ENCODE measurements at regions not wholly inside any gene's neighbourhood (a gene's known extent, or its start where the extent isn't known, plus 50 kb on each side); places are given as distances from the start of the nearest gene placed in this dataset.
A peak's percentile ranks its signal among the peaks of the same experiment; 100 is the strongest.

DNA sequence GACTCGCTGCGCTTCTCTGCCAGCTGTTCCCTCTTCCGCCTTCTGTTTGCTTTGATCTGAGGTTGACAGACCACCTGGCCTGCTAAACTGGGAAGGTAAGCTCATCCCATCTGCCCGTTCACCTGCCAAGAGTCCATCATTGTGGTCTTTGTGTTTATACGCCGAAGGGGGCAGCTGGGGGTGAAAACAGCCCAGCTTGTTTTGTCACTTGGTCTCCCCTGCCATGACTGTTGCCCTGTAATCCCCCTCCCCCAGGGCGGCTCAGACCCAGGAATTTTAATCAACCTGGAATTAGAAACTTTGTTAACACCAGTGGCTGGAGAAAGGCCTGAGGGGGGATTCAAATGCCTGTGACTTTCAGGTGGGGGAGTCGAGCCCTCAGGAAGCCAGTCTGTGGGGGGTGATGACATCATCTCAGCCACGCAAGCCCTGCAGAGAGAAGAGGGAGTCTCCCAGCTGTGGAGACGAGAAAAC, 333.3 kb downstream of the BCOR start:
- H3K27me3 Mint-ChIP-seq (ENCODE audit: low read depth) = peaks cover 7% of the 10 kb centered on the region; the same call in 1 of the 2 replicates

More for the DNA sequence above, 333.3 kb downstream of the BCOR start:
- Histone ChIP-seq H2AK5ac (ENCODE audit: insufficient read length, low read length) (peak overlapping the region; percentile 27), H2BK15ac (ENCODE audit: low read depth, low read length) (no peak overlapping the region), H3T11ph (ENCODE audit: low read length) (no peak overlapping the region), H4K20me1 (ENCODE audit: control insufficient read depth, insufficient read depth, insufficient read length) (no peaks in the 10 kb centered on the region), H3K18ac (ENCODE audit: insufficient read length, low read depth, low read length) (peak overlapping the region; percentile 40), H3K27me3 (ENCODE audit: insufficient read depth, low read length) (no peaks in the 10 kb centered on the region), H2BK5ac (ENCODE audit: insufficient read length, low read length) (no peak overlapping the region), H4K8ac (replicated peaks; ENCODE audit: insufficient read length, low read depth, low read length) (no peak overlapping the region), H3K9me3 (ENCODE audit: control insufficient read depth, low read depth, low read length) (no peaks in the 10 kb centered on the region), H3K79me1 (ENCODE audit: insufficient read depth, low read depth, low read length, poor library complexity, severe bottlenecking) (no peaks in the 10 kb centered on the region), H2BK12ac (ENCODE audit: insufficient read length, low read depth, low read length) (peak overlapping the region; percentile 31), H3K79me2 (ENCODE audit: insufficient read depth, low read length) (no peaks in the 10 kb centered on the region), H3K4me1 (ENCODE audit: insufficient read depth, low read length) (peaks cover 13% of the 10 kb centered on the region), H3K23ac (ENCODE audit: insufficient read length, low read depth, low read length) (no peak overlapping the region), H4K91ac (ENCODE audit: insufficient read length, low read depth, low read length) (no peak overlapping the region), H3K56ac (ENCODE audit: insufficient read length, low read depth, low read length) (no peak overlapping the region), H3K9ac (ENCODE audit: extremely low read depth, insufficient read length, low read length) (no peak overlapping the region), H4K5ac (ENCODE audit: insufficient read length, low read depth, low read length) (no peak overlapping the region), H3K4me2 (ENCODE audit: insufficient read depth, insufficient read length, low read length) (no peak overlapping the region), H3K14ac (ENCODE audit: insufficient read depth, low read length) (peak overlapping the region; percentile 73), H3K4ac (ENCODE audit: low read depth, low read length) (no peak overlapping the region), H2AFZ (ENCODE audit: low read length) (no peak overlapping the region), H2BK120ac (ENCODE audit: low read depth, low read length, poor library complexity, severe bottlenecking) (no peak overlapping the region), H3K27ac (ENCODE audit: insufficient read length, low read depth, low read length) (no peak overlapping the region), H2BK20ac (ENCODE audit: low read depth, low read length, poor library complexity, severe bottlenecking) (no peak overlapping the region), H3K23me2 (ENCODE audit: insufficient read length, low read depth, low read length, poor library complexity, severe bottlenecking) (no peaks in the 10 kb centered on the region)
- Mint-ChIP-seq H3K27ac (peak overlapping the region in 2 of 3 experiments; percentile 54 to 57; a peak in 5 of 7 replicates), H3K36me3 (ENCODE audit: insufficient read depth in 1 of 3, low read depth in 3 of 3) (peaks cover 0 to 5% (median 0%) of the 10 kb centered on the region in 3 experiments; a peak in 4 of 7 replicates), H3K9me3 (peaks cover 54 to 60% of the 10 kb centered on the region in 2 experiments), H3K4me1 (peaks cover 32 to 37% of the 10 kb centered on the region in 2 experiments), H3K4me3 (no peak overlapping the region)
- no peak for DNase-seq
- TF ChIP-seq, protein P1, sequence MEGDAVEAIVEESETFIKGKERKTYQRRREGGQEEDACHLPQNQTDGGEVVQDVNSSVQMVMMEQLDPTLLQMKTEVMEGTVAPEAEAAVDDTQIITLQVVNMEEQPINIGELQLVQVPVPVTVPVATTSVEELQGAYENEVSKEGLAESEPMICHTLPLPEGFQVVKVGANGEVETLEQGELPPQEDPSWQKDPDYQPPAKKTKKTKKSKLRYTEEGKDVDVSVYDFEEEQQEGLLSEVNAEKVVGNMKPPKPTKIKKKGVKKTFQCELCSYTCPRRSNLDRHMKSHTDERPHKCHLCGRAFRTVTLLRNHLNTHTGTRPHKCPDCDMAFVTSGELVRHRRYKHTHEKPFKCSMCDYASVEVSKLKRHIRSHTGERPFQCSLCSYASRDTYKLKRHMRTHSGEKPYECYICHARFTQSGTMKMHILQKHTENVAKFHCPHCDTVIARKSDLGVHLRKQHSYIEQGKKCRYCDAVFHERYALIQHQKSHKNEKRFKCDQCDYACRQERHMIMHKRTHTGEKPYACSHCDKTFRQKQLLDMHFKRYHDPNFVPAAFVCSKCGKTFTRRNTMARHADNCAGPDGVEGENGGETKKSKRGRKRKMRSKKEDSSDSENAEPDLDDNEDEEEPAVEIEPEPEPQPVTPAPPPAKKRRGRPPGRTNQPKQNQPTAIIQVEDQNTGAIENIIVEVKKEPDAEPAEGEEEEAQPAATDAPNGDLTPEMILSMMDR (conservative IDR thresholded peaks at IDR 0.05) = no peak
- WGBS (ENCODE audit: extremely low coverage, insufficient read length, low lambda C conversion rate) = no CpG with 5 or more reads among the region's 10 CpGs

Measured in H9 (cell line).